ENCODE measurements at regions not wholly inside any gene's neighbourhood (a gene's known extent, or its start where the extent isn't known, plus 50 kb on each side); places are given as distances from the start of the nearest gene placed in this dataset.

DNA sequence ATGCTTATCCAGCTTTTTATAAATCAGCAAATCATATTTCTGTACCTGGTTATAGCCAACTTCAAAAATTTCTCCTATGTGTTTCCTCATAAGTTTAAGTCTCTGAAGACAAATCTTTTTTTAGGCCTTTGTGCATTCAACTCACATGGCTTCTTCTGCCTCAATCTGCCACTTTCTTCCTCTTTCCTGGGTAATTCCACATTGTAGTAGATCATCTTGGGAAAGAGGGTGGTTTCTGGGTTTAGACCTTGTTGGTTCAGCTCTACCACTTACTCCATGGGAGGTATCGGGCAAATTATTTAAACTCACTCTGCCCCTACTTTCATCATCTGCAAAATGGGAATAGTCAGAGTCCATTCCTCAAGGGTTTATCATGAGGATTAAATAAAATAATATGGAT lies 707.0 kb upstream of the ZEB2 start:
- Histone ChIP-seq H3K9me2 (replicated peaks; ENCODE audit: low read length) (no peaks in the 10 kb centered on the region), H2AFZ (ENCODE audit: low read length) (no peak overlapping the region), H3K4me3 (ENCODE audit: low read length) (no peak overlapping the region), H4K20me1 (ENCODE audit: low read length) (no peaks in the 10 kb centered on the region), H3K9ac (ENCODE audit: low read length) (no peak overlapping the region), H3K27me3 (ENCODE audit: low read length) (no peaks in the 10 kb centered on the region), H3K27ac (ENCODE audit: low read length) (no peak overlapping the region), H3K79me2 (ENCODE audit: low read length) (no peaks in the 10 kb centered on the region), H3K4me1 (ENCODE audit: insufficient read depth, low read length) (no peaks in the 10 kb centered on the region), H3K9me3 (ENCODE audit: low read length) (no peaks in the 10 kb centered on the region), H3K36me3 (ENCODE audit: low read depth, low read length) (no peaks in the 10 kb centered on the region), H3F3A (ENCODE audit: low read length, unreplicated experiment) (no peaks in the 10 kb centered on the region), H3K4me2 (ENCODE audit: low read length) (no peak overlapping the region)
- POLR2A ChIA-PET (ENCODE audit: unreplicated experiment), result no interaction called here
- ATAC-seq (no peak), DNase-seq (no peak)
- no TSS peak for BruUV-seq (replicated peaks)
- intact Hi-C loops (cut with micrococcal nuclease), result no loop called here
- CTCF ChIA-PET, result no interaction called here
- TF ChIP-seq EZH2 (IDR thresholded peaks at IDR 0.05; ENCODE audit: low read length, unreplicated experiment) (no peak), EZH2phosphoT487 (IDR thresholded peaks at IDR 0.05; ENCODE audit: borderline replicate concordance, low read length) (no peak)
- TF ChIP-seq, protein P1, sequence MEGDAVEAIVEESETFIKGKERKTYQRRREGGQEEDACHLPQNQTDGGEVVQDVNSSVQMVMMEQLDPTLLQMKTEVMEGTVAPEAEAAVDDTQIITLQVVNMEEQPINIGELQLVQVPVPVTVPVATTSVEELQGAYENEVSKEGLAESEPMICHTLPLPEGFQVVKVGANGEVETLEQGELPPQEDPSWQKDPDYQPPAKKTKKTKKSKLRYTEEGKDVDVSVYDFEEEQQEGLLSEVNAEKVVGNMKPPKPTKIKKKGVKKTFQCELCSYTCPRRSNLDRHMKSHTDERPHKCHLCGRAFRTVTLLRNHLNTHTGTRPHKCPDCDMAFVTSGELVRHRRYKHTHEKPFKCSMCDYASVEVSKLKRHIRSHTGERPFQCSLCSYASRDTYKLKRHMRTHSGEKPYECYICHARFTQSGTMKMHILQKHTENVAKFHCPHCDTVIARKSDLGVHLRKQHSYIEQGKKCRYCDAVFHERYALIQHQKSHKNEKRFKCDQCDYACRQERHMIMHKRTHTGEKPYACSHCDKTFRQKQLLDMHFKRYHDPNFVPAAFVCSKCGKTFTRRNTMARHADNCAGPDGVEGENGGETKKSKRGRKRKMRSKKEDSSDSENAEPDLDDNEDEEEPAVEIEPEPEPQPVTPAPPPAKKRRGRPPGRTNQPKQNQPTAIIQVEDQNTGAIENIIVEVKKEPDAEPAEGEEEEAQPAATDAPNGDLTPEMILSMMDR (conservative IDR thresholded peaks at IDR 0.05; ENCODE audit: low read depth, low read length), result no peak

DNA sequence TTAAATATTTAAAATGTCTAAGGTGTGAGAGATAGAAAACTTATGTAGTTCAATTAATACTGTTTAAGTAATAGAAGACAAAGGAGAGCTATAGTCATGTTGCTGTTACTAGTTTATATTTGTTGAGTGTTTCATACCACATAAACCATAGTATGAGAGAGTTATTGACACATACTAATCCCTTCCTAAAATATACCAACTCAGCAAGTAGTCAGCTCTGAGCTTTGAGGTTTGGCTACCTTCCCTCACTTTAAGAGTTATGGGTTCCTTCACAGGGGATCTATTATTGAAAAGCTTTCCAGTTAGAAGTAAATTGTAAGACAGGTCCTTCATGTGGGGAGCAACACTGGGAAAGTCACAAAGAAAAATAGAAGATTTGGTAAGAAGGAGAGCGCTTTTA lies 701.6 kb upstream of the ZEB2 start:
- H3K27me3 ChIP-seq (ENCODE audit: low read length), result no peaks in the 10 kb centered on the region
- H4K20me1 ChIP-seq (ENCODE audit: low read length), result no peaks in the 10 kb centered on the region
- H3K36me3 ChIP-seq (ENCODE audit: low read depth, low read length), result no peaks in the 10 kb centered on the region
- ChIA-PET POLR2A (ENCODE audit: unreplicated experiment) (interaction anchor here (0.5 kb wide), 1 partner anchor 342 kb away, joined by 4 read pairs; no protein-coding TSS in a partner anchor), CTCF (no interaction called here)
- peak overlapping the region; percentile 41 for H3K27ac ChIP-seq (ENCODE audit: low read length)
- H2AFZ ChIP-seq (ENCODE audit: low read length), result no peak overlapping the region
- intact Hi-C loops (cut with micrococcal nuclease), result no loop called here
- BruUV-seq (replicated peaks), result no TSS peak
- H3K9me3 ChIP-seq (ENCODE audit: low read length), result no peaks in the 10 kb centered on the region
- H3K9ac ChIP-seq (ENCODE audit: low read length), result no peak overlapping the region
- H3K4me1 ChIP-seq (ENCODE audit: insufficient read depth, low read length), result peaks cover 6% of the 10 kb centered on the region
- DNase-seq (peak; percentile 55), ATAC-seq (peak; percentile 85)
- no peak for TF ChIP-seq EZH2 (IDR thresholded peaks at IDR 0.05; ENCODE audit: low read length, unreplicated experiment)
- no peak for TF ChIP-seq EZH2phosphoT487 (IDR thresholded peaks at IDR 0.05; ENCODE audit: borderline replicate concordance, low read length)
- TF ChIP-seq, protein P1 (conservative IDR thresholded peaks at IDR 0.05; ENCODE audit: low read depth, low read length), result no peak
- H3K79me2 ChIP-seq (ENCODE audit: low read length), result no peaks in the 10 kb centered on the region
- 0 out of 2 replicates have a peak overlapping the region, but pooled peaks have one; percentile 8 for H3K4me2 ChIP-seq (ENCODE audit: low read length)
- no peak overlapping the region for H3K4me3 ChIP-seq (ENCODE audit: low read length)
- H3K9me2 ChIP-seq (replicated peaks; ENCODE audit: low read length), result no peaks in the 10 kb centered on the region
- H3F3A ChIP-seq (ENCODE audit: low read length, unreplicated experiment), result no peaks in the 10 kb centered on the region

DNA sequence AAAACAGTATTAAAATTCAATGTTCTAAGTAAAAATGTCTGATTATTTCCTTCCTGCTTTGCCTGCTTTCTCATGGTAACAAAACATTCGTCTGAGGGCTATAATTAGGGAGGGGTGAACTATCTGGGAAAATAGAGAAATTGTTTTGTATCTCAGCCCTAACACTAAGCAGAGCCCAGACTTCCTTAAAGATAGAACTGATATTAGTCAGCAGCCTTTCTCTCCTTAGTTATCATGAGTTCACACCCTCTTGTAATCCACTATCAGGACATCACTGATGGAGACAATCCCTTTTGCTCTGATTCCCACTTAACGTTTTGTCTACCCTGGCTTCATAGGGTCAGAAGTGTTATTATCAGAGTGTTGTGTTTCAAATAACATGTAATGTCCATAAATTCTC lies 701.1 kb upstream of the ZEB2 start:
- H3K4me1 ChIP-seq (ENCODE audit: insufficient read depth, low read length), result peaks cover 6% of the 10 kb centered on the region
- no peaks in the 10 kb centered on the region for H3K79me2 ChIP-seq (ENCODE audit: low read length)
- ChIA-PET CTCF (no interaction called here), POLR2A (ENCODE audit: unreplicated experiment) (no interaction called here)
- TF ChIP-seq EZH2phosphoT487 (IDR thresholded peaks at IDR 0.05; ENCODE audit: borderline replicate concordance, low read length), result no peak
- TF ChIP-seq EZH2 (IDR thresholded peaks at IDR 0.05; ENCODE audit: low read length, unreplicated experiment), result no peak
- TF ChIP-seq, protein P1 (conservative IDR thresholded peaks at IDR 0.05; ENCODE audit: low read depth, low read length), result no peak
- intact Hi-C loops (cut with micrococcal nuclease), result no loop called here
- DNase-seq (no peak), ATAC-seq (0 out of 2 replicates have a peak, but pooled peaks have one; percentile 18)
- H3K27me3 ChIP-seq (ENCODE audit: low read length), result no peaks in the 10 kb centered on the region
- no peak overlapping the region for H2AFZ ChIP-seq (ENCODE audit: low read length)
- H3K36me3 ChIP-seq (ENCODE audit: low read depth, low read length), result no peaks in the 10 kb centered on the region
- 0 out of 2 replicates have a peak overlapping the region, but pooled peaks have one; percentile 8 for H3K4me2 ChIP-seq (ENCODE audit: low read length)
- no peaks in the 10 kb centered on the region for H3K9me2 ChIP-seq (replicated peaks; ENCODE audit: low read length)
- H3K9ac ChIP-seq (ENCODE audit: low read length), result no peak overlapping the region
- no peaks in the 10 kb centered on the region for H4K20me1 ChIP-seq (ENCODE audit: low read length)
- no TSS peak for BruUV-seq (replicated peaks)
- no peaks in the 10 kb centered on the region for H3F3A ChIP-seq (ENCODE audit: low read length, unreplicated experiment)
- H3K9me3 ChIP-seq (ENCODE audit: low read length), result no peaks in the 10 kb centered on the region
- no peak overlapping the region for H3K4me3 ChIP-seq (ENCODE audit: low read length)
- peak overlapping the region; percentile 41 for H3K27ac ChIP-seq (ENCODE audit: low read length)

All from PC-3 (cell line).